HL-60 (cell line): ENCODE measurements at regions not wholly inside any gene's neighbourhood (a gene's known extent, or its start where the extent isn't known, plus 50 kb on each side); places are given as distances from the start of the nearest gene placed in this dataset.

Source experiments
- DNase-seq, 2 experiments: peaks; one replicate each; pipeline ENCODE4 v3.0.0-alpha.2; 2010 to 2020; ENCODE audit warnings: low read depth in 1 of 2, low spot score in 1 of 2
- H3K27ac ChIP-seq: fragments of 250-450 bp; sonication (Bioruptor Pico); replicated peaks from 2 replicates; pipeline ENCODE4 v1.5.1; 2020; ENCODE audit warnings: mild to moderate bottlenecking, moderate library complexity
- H3K27me3 ChIP-seq: fragments of 250-450 bp; sonication (Bioruptor Pico); 2 replicates; pipeline ENCODE4 v1.5.1; 2021; ENCODE audit warnings: mild to moderate bottlenecking, moderate library complexity; ENCODE audit not compliant: insufficient read depth, poor library complexity, severe bottlenecking
- H3K4me3 ChIP-seq: replicated peaks from 2 replicates; pipeline ENCODE4 v1.5.1; 2011; ENCODE audit warnings: mild to moderate bottlenecking, control low read depth, low read length; ENCODE audit not compliant: insufficient read depth
- GABPA ChIP-seq: IDR thresholded peaks from 2 replicates; pipeline ENCODE4 v1.6.1; 2012; ENCODE audit warnings: low read depth
- POLR2AphosphoS5 ChIP-seq: IDR thresholded peaks from 2 replicates; pipeline ENCODE4 v1.6.1; 2012; ENCODE audit warnings: low read depth
- SPI1 ChIP-seq: IDR thresholded peaks from 2 replicates; pipeline ENCODE4 v1.6.1; 2012; ENCODE audit warnings: low read depth, mild to moderate bottlenecking, borderline replicate concordance
- TF ChIP-seq, protein P1 (sequence below): IDR thresholded peaks from 2 replicates; pipeline ENCODE4 v1.6.1; 2012; ENCODE audit warnings: low read depth; ENCODE audit not compliant: insufficient replicate concordance
- TF ChIP-seq, protein P2 (sequence below): IDR thresholded peaks from one replicate; pipeline ENCODE4 v1.5.1; 2011; ENCODE audit warnings: low read length, control low read depth, inconsistent platforms; ENCODE audit not compliant: insufficient read depth

DNA sequence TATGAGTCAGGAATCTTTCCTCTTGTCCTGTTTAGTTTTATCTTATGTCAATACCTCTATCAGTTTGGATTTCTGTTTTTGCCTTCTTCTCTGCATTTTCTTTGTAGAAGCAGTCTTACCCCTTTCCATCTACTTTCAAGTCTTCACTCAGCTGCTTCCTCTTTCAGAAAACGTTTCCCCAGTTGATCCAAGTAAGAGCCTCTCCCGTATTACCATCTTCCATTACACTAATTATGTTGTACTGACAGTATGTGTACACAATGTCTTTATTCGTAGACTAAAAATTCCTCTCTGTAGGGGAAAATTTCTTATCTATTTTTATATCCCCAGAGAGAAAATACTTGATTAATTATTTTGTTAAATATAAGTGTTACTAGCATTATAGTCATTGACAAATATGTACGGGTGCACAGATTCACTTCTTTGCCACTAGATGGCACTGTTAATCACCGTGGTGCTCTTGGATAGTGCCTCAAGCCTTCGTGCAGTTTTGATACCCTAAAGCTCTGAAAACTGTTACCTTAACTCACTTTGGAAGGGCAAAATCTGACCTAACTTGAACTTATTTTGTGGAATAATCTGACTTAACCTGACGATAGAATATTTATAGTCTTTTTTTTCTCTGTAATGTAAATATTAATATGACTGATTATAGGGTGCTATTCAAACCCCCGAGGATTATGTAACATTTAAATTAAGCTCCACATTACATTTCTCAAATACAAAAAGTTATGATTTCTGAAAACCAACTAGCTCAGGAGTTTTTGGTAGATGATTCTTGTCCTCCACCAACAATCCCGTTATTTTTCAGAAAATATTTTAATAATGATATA is 74.2 kb upstream of the POU1F1 start:
- Histone ChIP-seq H3K27me3 (no peaks in the 10 kb centered on the region), H3K27ac (no peak overlapping the region), H3K4me3 (no peak overlapping the region)
- TF ChIP-seq, protein P1, sequence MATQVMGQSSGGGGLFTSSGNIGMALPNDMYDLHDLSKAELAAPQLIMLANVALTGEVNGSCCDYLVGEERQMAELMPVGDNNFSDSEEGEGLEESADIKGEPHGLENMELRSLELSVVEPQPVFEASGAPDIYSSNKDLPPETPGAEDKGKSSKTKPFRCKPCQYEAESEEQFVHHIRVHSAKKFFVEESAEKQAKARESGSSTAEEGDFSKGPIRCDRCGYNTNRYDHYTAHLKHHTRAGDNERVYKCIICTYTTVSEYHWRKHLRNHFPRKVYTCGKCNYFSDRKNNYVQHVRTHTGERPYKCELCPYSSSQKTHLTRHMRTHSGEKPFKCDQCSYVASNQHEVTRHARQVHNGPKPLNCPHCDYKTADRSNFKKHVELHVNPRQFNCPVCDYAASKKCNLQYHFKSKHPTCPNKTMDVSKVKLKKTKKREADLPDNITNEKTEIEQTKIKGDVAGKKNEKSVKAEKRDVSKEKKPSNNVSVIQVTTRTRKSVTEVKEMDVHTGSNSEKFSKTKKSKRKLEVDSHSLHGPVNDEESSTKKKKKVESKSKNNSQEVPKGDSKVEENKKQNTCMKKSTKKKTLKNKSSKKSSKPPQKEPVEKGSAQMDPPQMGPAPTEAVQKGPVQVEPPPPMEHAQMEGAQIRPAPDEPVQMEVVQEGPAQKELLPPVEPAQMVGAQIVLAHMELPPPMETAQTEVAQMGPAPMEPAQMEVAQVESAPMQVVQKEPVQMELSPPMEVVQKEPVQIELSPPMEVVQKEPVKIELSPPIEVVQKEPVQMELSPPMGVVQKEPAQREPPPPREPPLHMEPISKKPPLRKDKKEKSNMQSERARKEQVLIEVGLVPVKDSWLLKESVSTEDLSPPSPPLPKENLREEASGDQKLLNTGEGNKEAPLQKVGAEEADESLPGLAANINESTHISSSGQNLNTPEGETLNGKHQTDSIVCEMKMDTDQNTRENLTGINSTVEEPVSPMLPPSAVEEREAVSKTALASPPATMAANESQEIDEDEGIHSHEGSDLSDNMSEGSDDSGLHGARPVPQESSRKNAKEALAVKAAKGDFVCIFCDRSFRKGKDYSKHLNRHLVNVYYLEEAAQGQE: no peak
- TF ChIP-seq SPI1 (no peak), GABPA (no peak), POLR2AphosphoS5 (no peak)
- TF ChIP-seq, protein P2, sequence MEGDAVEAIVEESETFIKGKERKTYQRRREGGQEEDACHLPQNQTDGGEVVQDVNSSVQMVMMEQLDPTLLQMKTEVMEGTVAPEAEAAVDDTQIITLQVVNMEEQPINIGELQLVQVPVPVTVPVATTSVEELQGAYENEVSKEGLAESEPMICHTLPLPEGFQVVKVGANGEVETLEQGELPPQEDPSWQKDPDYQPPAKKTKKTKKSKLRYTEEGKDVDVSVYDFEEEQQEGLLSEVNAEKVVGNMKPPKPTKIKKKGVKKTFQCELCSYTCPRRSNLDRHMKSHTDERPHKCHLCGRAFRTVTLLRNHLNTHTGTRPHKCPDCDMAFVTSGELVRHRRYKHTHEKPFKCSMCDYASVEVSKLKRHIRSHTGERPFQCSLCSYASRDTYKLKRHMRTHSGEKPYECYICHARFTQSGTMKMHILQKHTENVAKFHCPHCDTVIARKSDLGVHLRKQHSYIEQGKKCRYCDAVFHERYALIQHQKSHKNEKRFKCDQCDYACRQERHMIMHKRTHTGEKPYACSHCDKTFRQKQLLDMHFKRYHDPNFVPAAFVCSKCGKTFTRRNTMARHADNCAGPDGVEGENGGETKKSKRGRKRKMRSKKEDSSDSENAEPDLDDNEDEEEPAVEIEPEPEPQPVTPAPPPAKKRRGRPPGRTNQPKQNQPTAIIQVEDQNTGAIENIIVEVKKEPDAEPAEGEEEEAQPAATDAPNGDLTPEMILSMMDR: peak; percentile 80
- peak; percentile 7 to 12 for DNase-seq

DNA sequence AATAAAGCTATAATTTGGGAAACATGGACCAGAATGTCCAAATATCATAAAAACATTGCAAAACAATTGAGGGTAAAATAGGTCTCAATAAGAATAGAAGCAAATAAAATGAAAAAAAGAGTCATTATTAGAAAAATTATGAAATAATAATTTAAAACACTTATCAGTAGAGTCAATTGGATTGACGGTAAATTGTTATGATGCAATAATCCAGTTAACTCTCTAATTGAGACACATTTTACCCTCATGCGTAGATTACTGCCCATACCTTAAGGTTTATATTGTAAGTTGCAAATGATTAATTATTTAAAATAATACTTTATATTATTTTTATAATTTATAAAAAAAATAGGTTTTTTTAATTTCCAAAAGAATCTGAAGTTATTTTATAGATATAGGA is 73.4 kb upstream of the POU1F1 start:
- Histone ChIP-seq H3K4me3 (no peak overlapping the region), H3K27ac (no peak overlapping the region), H3K27me3 (no peaks in the 10 kb centered on the region)
- TF ChIP-seq POLR2AphosphoS5 (no peak), GABPA (no peak), SPI1 (no peak)
- TF ChIP-seq, protein P1: no peak
- TF ChIP-seq, protein P2: no peak
- no peak for DNase-seq

DNA sequence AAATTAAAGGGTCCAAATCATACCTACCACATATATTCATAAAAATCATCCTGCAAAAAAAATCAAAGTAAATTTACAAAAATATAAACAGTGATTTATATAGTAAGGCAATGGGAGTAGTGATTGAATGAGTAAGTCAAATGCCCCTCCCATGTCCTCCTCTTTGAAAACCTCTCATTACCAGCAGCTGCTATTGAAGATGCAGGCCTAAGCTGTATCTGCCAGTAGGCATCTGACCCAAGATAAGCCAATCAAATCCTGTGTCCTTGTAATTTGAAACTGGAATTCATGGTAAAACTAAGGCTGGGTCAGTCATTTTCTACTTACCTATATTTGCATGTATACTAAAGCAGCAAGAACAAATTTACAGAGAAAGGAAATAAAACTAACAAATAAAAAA is 60.4 kb upstream of the POU1F1 start:
- Histone ChIP-seq H3K27ac (no peak overlapping the region), H3K4me3 (no peak overlapping the region), H3K27me3 (no peaks in the 10 kb centered on the region)
- no peak for DNase-seq
- TF ChIP-seq, protein P1: no peak
- TF ChIP-seq SPI1 (no peak), POLR2AphosphoS5 (no peak), GABPA (no peak)
- TF ChIP-seq, protein P2: no peak
